ENCODE measurements at regions not wholly inside any gene's neighbourhood (a gene's known extent, or its start where the extent isn't known, plus 50 kb on each side); places are given as distances from the start of the nearest gene placed in this dataset.

DNA sequence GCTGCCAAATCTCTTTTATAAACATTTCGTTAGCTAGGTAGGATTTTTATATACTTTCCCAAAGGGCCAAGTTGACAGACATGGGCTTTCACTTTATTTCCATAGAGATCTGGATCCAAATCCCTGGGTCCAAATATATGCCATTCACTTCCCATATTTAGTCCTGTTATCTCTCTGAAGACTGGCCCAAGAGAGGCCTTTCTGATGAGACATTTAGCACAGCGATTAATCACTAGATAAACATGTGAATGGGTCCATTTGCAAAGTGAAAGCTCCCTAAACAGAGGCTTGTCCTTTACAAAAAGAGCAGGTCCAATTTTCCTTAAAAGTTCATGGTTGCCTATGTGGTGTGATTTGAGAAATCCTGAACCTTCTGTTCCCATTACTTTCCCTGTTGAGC lies 132.6 kb downstream of the TRMT11 start:
- H3K4me1 Mint-ChIP-seq (ENCODE audit: low read depth): no peaks in the 10 kb centered on the region
- H3K4me3 Mint-ChIP-seq: no peak overlapping the region
- peaks cover 2% of the 10 kb centered on the region for H3K27me3 Mint-ChIP-seq (ENCODE audit: insufficient read depth)
- intact Hi-C loops (cut with micrococcal nuclease): no loop called here
- DNase-seq (ENCODE audit: low spot score): no peak
- H3K36me3 Mint-ChIP-seq (ENCODE audit: low read depth): no peaks in the 10 kb centered on the region
- H3K27ac Mint-ChIP-seq: no peak overlapping the region
- no peaks in the 10 kb centered on the region for H3K9me3 Mint-ChIP-seq

DNA sequence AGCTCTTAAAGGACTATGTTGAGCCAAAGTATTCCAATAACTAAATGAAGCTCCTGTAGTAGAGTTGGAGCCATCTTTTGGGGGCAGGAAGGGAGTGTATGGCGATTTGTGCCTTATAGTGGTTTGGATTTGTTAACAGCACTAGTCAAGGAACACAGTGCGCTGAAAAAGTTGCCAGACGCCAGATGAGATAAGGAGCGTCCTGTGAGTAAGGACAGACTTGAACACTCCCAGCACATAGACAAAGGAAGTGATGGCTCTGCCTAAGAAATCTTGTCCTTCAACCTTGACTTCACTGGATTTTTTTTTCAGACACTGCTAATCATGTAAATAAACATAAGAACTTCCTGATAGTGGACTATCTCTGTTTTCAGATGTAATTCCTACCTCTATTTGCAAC lies 136.9 kb downstream of the TRMT11 start:
- H3K4me1 Mint-ChIP-seq (ENCODE audit: low read depth): no peaks in the 10 kb centered on the region

GRCh38 chr6:126127659-126128058 lies 141.3 kb downstream of the TRMT11 start:
- no peak overlapping the region for H3K27ac Mint-ChIP-seq
- H3K4me3 Mint-ChIP-seq: no peak overlapping the region
- no peak for DNase-seq (ENCODE audit: low spot score)
- H3K36me3 Mint-ChIP-seq (ENCODE audit: low read depth): peaks cover 2% of the 10 kb centered on the region
- no peaks in the 10 kb centered on the region for H3K4me1 Mint-ChIP-seq (ENCODE audit: low read depth)
- no peaks in the 10 kb centered on the region for H3K27me3 Mint-ChIP-seq (ENCODE audit: insufficient read depth)
- intact Hi-C loops (cut with micrococcal nuclease): no loop called here
- no peaks in the 10 kb centered on the region for H3K9me3 Mint-ChIP-seq

More for the DNA sequence above, 136.9 kb downstream of the TRMT11 start:
- H3K27me3 Mint-ChIP-seq (ENCODE audit: insufficient read depth): no peaks in the 10 kb centered on the region
- H3K4me3 Mint-ChIP-seq: no peak overlapping the region
- no peaks in the 10 kb centered on the region for H3K9me3 Mint-ChIP-seq
- H3K27ac Mint-ChIP-seq: no peak overlapping the region
- DNase-seq (ENCODE audit: low spot score): no peak
- intact Hi-C loops (cut with micrococcal nuclease): no loop called here
- H3K36me3 Mint-ChIP-seq (ENCODE audit: low read depth): no peaks in the 10 kb centered on the region

DNA sequence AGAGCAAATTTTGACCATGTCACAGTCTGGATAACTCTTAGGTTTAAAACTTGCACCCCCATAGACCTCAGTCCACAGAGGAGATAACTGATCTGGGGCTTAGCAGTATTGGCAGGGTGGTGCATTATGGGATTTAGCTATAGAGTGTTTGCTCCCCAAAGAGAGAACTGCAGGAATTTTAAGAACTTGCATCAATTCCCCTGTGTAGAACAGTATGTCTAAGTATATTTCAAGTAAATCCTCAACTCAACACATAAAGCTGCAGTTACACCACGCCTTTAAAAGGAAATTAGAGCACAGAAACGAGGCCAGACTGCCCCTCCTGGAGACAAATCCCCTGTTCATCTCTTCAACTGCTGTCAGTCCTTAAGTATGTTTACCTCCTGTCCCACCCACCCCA lies 144.9 kb downstream of the TRMT11 start:
- Mint-ChIP-seq H3K27ac (no peak overlapping the region), H3K4me1 (ENCODE audit: low read depth) (no peaks in the 10 kb centered on the region), H3K4me3 (no peak overlapping the region), H3K9me3 (no peaks in the 10 kb centered on the region), H3K36me3 (ENCODE audit: low read depth) (peaks cover 2% of the 10 kb centered on the region), H3K27me3 (ENCODE audit: insufficient read depth) (no peaks in the 10 kb centered on the region)
- DNase-seq (ENCODE audit: low spot score): no peak
- intact Hi-C loops (cut with micrococcal nuclease): no loop called here

DNA sequence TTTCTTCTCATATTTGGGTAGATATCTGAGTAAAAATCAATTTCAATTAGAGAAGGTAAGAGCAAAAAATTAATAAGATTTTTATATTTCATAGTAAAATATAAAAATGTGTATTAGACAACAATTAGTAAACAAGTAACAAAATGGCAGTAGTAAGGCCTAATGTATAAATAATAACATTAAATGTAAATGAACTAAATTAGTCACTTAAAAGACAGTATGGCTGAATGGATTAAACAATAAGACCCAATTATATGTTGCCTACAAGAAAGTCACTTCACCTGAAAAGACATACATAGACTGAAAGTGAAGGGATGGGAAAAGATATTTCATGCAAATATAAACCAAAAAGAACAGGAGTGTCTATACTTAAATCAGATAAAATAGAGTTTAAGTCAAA lies 147.6 kb downstream of the TRMT11 start:
- Mint-ChIP-seq H3K36me3 (ENCODE audit: low read depth) (peaks cover 2% of the 10 kb centered on the region), H3K9me3 (no peaks in the 10 kb centered on the region), H3K27ac (no peak overlapping the region), H3K4me1 (ENCODE audit: low read depth) (no peaks in the 10 kb centered on the region), H3K27me3 (ENCODE audit: insufficient read depth) (no peaks in the 10 kb centered on the region), H3K4me3 (no peak overlapping the region)
- intact Hi-C loops (cut with micrococcal nuclease): no loop called here
- no peak for DNase-seq (ENCODE audit: low spot score)

GRCh38 chr6:126134491-126134890 lies 148.2 kb downstream of the TRMT11 start:
- no peak overlapping the region for H3K4me3 Mint-ChIP-seq
- no peaks in the 10 kb centered on the region for H3K4me1 Mint-ChIP-seq (ENCODE audit: low read depth)
- DNase-seq (ENCODE audit: low spot score): no peak
- H3K36me3 Mint-ChIP-seq (ENCODE audit: low read depth): peaks cover 2% of the 10 kb centered on the region
- no peak overlapping the region for H3K27ac Mint-ChIP-seq
- no peaks in the 10 kb centered on the region for H3K27me3 Mint-ChIP-seq (ENCODE audit: insufficient read depth)
- intact Hi-C loops (cut with micrococcal nuclease): no loop called here
- H3K9me3 Mint-ChIP-seq: no peaks in the 10 kb centered on the region

- Mint-ChIP-seq H3K27ac (no peak overlapping the region), H3K4me1 (ENCODE audit: low read depth) (no peaks in the 10 kb centered on the region), H3K9me3 (no peaks in the 10 kb centered on the region), H3K4me3 (no peak overlapping the region), H3K36me3 (ENCODE audit: low read depth) (no peaks in the 10 kb centered on the region), H3K27me3 (ENCODE audit: insufficient read depth) (peaks cover 7% of the 10 kb centered on the region)
- DNase-seq (ENCODE audit: low spot score): no peak
- intact Hi-C loops (cut with micrococcal nuclease): no loop called here
These were observed 153.7 kb downstream of the TRMT11 start for GRCh38 chr6:126140015-126140414.

- H3K9me3 Mint-ChIP-seq: no peaks in the 10 kb centered on the region
- peaks cover 7% of the 10 kb centered on the region for H3K27me3 Mint-ChIP-seq (ENCODE audit: insufficient read depth)
- DNase-seq (ENCODE audit: low spot score): no peak
- no peak overlapping the region for H3K27ac Mint-ChIP-seq
- H3K4me1 Mint-ChIP-seq (ENCODE audit: low read depth): no peaks in the 10 kb centered on the region
- H3K4me3 Mint-ChIP-seq: no peak overlapping the region
- no peaks in the 10 kb centered on the region for H3K36me3 Mint-ChIP-seq (ENCODE audit: low read depth)
- intact Hi-C loops (cut with micrococcal nuclease): no loop called here
These were observed 157.5 kb downstream of the TRMT11 start for GRCh38 chr6:126143761-126144251.

DNA sequence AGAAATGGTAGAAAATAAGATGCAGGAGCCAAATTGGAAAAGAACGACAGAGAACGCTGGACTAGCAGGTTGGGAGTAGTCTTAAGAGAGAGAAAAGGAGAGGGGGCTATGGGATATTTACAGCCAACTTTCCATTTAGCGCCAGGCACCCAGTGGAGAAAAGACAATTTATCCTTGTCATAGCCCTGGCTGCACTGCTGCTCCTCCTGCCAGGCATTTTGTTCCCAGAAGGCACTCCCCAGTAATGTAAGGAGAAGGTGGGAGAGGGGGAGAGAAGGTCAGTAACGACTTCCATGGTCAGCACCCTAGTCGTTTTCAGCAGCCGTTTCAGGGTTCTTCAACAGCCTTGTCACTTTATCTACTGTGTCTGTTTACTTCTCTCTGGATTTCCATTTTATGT lies 159.0 kb downstream of the TRMT11 start:
- H3K27ac Mint-ChIP-seq: no peak overlapping the region
- intact Hi-C loops (cut with micrococcal nuclease): no loop called here
- H3K27me3 Mint-ChIP-seq (ENCODE audit: insufficient read depth): peaks cover 7% of the 10 kb centered on the region
- no peak for DNase-seq (ENCODE audit: low spot score)
- no peak overlapping the region for H3K4me3 Mint-ChIP-seq
- H3K36me3 Mint-ChIP-seq (ENCODE audit: low read depth): no peaks in the 10 kb centered on the region
- H3K4me1 Mint-ChIP-seq (ENCODE audit: low read depth): no peaks in the 10 kb centered on the region
- H3K9me3 Mint-ChIP-seq: no peaks in the 10 kb centered on the region

- Mint-ChIP-seq H3K27ac (no peak overlapping the region), H3K4me3 (no peak overlapping the region), H3K9me3 (no peaks in the 10 kb centered on the region), H3K36me3 (ENCODE audit: low read depth) (no peaks in the 10 kb centered on the region), H3K27me3 (ENCODE audit: insufficient read depth) (peaks cover 5% of the 10 kb centered on the region), H3K4me1 (ENCODE audit: low read depth) (no peaks in the 10 kb centered on the region)
- DNase-seq (ENCODE audit: low spot score): no peak
- intact Hi-C loops (cut with micrococcal nuclease): no loop called here
These were observed 161.0 kb downstream of the TRMT11 start for GRCh38 chr6:126147291-126147815.

DNA sequence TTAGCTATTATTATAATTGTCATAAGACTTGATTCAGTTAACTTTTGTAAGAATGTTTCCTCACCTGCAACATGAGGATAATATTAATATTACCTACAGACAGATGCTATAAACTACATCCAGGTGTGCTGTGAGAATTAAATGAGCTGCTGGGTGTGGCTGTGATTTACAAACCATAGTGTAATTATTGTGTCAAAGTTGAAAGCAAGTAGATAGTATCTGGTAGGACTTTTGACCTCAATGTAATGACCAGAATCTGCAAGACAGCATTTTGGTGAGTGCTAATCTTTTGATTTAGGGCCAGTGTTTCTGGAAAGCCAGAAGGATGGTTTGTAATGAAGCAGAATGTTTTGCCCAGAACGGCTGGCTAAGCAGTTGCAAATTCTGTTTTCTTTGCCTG lies 162.5 kb downstream of the TRMT11 start:
- no peaks in the 10 kb centered on the region for H3K9me3 Mint-ChIP-seq
- no peak for DNase-seq (ENCODE audit: low spot score)
- no peaks in the 10 kb centered on the region for H3K36me3 Mint-ChIP-seq (ENCODE audit: low read depth)
- intact Hi-C loops (cut with micrococcal nuclease): no loop called here
- H3K27me3 Mint-ChIP-seq (ENCODE audit: insufficient read depth): peaks cover 5% of the 10 kb centered on the region
- H3K4me1 Mint-ChIP-seq (ENCODE audit: low read depth): no peaks in the 10 kb centered on the region
- H3K27ac Mint-ChIP-seq: no peak overlapping the region
- no peak overlapping the region for H3K4me3 Mint-ChIP-seq

DNA sequence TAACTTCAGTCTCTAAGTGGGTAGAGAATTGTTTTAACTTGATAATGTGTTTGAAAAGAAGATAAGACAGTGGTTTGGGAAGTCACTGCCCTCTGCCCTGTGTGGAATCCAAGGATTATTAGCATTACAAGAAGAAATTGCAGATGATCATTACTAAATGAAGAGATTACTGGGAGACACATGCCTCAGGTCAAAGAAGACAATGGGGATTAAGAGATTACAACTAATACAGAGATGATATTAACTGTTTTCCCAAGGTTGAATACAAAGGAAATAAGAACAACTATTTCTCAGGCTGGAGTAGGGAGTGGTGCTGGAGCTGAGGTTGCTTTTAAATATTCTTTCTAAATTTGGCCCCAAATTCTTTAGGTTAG lies 166.0 kb downstream of the TRMT11 start:
- H3K9me3 Mint-ChIP-seq: no peaks in the 10 kb centered on the region
- H3K36me3 Mint-ChIP-seq (ENCODE audit: low read depth): no peaks in the 10 kb centered on the region
- no peak for DNase-seq (ENCODE audit: low spot score)
- intact Hi-C loops (cut with micrococcal nuclease): no loop called here
- no peak overlapping the region for H3K4me3 Mint-ChIP-seq
- no peak overlapping the region for H3K27ac Mint-ChIP-seq
- H3K4me1 Mint-ChIP-seq (ENCODE audit: low read depth): no peaks in the 10 kb centered on the region
- H3K27me3 Mint-ChIP-seq (ENCODE audit: insufficient read depth): peaks cover 2% of the 10 kb centered on the region

GRCh38 chr6:126153661-126154060 lies 167.3 kb downstream of the TRMT11 start:
- no peak for DNase-seq (ENCODE audit: low spot score)
- peaks cover 2% of the 10 kb centered on the region for H3K27me3 Mint-ChIP-seq (ENCODE audit: insufficient read depth)
- no peaks in the 10 kb centered on the region for H3K9me3 Mint-ChIP-seq
- no peaks in the 10 kb centered on the region for H3K4me1 Mint-ChIP-seq (ENCODE audit: low read depth)
- no peaks in the 10 kb centered on the region for H3K36me3 Mint-ChIP-seq (ENCODE audit: low read depth)
- intact Hi-C loops (cut with micrococcal nuclease): no loop called here
- no peak overlapping the region for H3K4me3 Mint-ChIP-seq
- no peak overlapping the region for H3K27ac Mint-ChIP-seq

GRCh38 chr6:126156973-126157372 lies 170.6 kb downstream of the TRMT11 start:
- no peak overlapping the region for H3K27ac Mint-ChIP-seq
- H3K27me3 Mint-ChIP-seq (ENCODE audit: insufficient read depth): peaks cover 2% of the 10 kb centered on the region
- no peaks in the 10 kb centered on the region for H3K4me1 Mint-ChIP-seq (ENCODE audit: low read depth)
- H3K9me3 Mint-ChIP-seq: no peaks in the 10 kb centered on the region
- no peak for DNase-seq (ENCODE audit: low spot score)
- intact Hi-C loops (cut with micrococcal nuclease): no loop called here
- no peaks in the 10 kb centered on the region for H3K36me3 Mint-ChIP-seq (ENCODE audit: low read depth)
- no peak overlapping the region for H3K4me3 Mint-ChIP-seq

Data from activated T-helper 1 cell treated with anti-CD3 and anti-CD28 coated beads, Interleukin-12 subunit alpha, Interleukin-12 subunit beta, Interleukin-2, Interleukin-4 antibody, amounts not matched to agents 30 ng/mL and 10 ng/mL and 1 ng/mL, durations not matched to agents 14 hours and 24 hours and 36 hours (primary cell).